GM12878 (cell line): ENCODE measurements at regions not wholly inside any gene's neighbourhood (a gene's known extent, or its start where the extent isn't known, plus 50 kb on each side); places are given as distances from the start of the nearest gene placed in this dataset.

Source experiments
- ATAC-seq: fragments of 200-7000 bp; cut with Tn5 transposase; 3 replicates; pipeline ENCODE4 v1.9.1; 2020; ENCODE audit warnings: mild to moderate bottlenecking, moderate library complexity
- BruUV-seq: library from RNA; stranded (reverse); fragments of 400-500 nt; replicated peaks from 2 replicates; lab custom pipeline; 2021; lab: Mats Ljungman, UMichigan
- CTCF ChIA-PET: fragments of 300-600 bp; sonication (Branson Sonifier 250); formaldehyde crosslinking; extraction: SDS; loops from one replicate; lab custom pipeline; 2021; ENCODE audit warnings: inconsistent platforms; lab: Yijun Ruan, JAX
- POLR2A ChIA-PET: fragments of 350-600 bp; formaldehyde crosslinking; extraction: SDS; loops from one replicate; lab custom pipeline; 2021; ENCODE audit warnings: inconsistent platforms; lab: Charles Lee
- RAD21 ChIA-PET: fragments of 300-600 bp; sonication (Branson Sonifier 250); formaldehyde crosslinking; loops from one replicate; lab custom pipeline; 2023; ENCODE audit warnings: antibody characterized with exemption; ENCODE audit not compliant: unreplicated experiment; lab: Charles Lee
- SMC1A ChIA-PET: fragments of 300-600 bp; sonication (Branson Sonifier 250); formaldehyde crosslinking; loops from one replicate; lab custom pipeline; 2023; ENCODE audit not compliant: unreplicated experiment, uncharacterized antibody; lab: Charles Lee
- DNase-seq: peaks from one replicate; pipeline ENCODE4 v3.0.0-alpha.2; 2011; ENCODE audit warnings: low read depth, low spot score
- FAIRE-seq: peaks from 3 replicates; lab custom pipeline; 2011; peaks lifted over from hg19 to GRCh38; lab: Jason Lieb, UNC
- H2AFZ ChIP-seq: 2 replicates; pipeline ENCODE4 v1.6.0; 2011; ENCODE audit warnings: low read depth, low read length, control low read depth; ENCODE audit not compliant: control insufficient read depth
- H3K27ac ChIP-seq: 2 replicates; pipeline ENCODE4 v1.5.1; 2011; ENCODE audit warnings: control low read depth; ENCODE audit not compliant: control insufficient read depth, insufficient read depth
- H3K27me3 ChIP-seq, 2 experiments: replicated peaks in 1 of 2; 2 replicates each; pipeline versions ENCODE4 v1.6.0 to v1.6.1; 2011; ENCODE audit warnings: low read length in 1 of 2; ENCODE audit not compliant: control insufficient read depth in 2 of 2, insufficient read depth in 2 of 2
- H3K36me3 ChIP-seq, 2 experiments: 2 replicates each; pipeline ENCODE4 v1.5.1; 2011; ENCODE audit warnings: low read length in 1 of 2; ENCODE audit not compliant: control insufficient read depth in 2 of 2, insufficient read depth in 2 of 2
- H3K4me1 ChIP-seq: 2 replicates; pipeline ENCODE4 v1.6.1; 2011; ENCODE audit warnings: mild to moderate bottlenecking, low read length, moderate library complexity, mixed read lengths; ENCODE audit not compliant: control insufficient read depth, insufficient read depth
- H3K4me2 ChIP-seq: 2 replicates; pipeline ENCODE4 v1.6.0; 2011; ENCODE audit warnings: control low read depth; ENCODE audit not compliant: control insufficient read depth, insufficient read depth
- H3K4me3 ChIP-seq: fragments of 200-600 bp; sonication (generic); 2 replicates; pipeline ENCODE4 v1.5.1; 2016
- H3K79me2 ChIP-seq: 2 replicates; pipeline ENCODE4 v1.6.0; 2011; ENCODE audit warnings: low read length; ENCODE audit not compliant: control insufficient read depth, insufficient read depth
- H3K9ac ChIP-seq: 2 replicates; pipeline ENCODE4 v1.8.0; 2011; ENCODE audit warnings: low read length, control low read depth, mixed read lengths; ENCODE audit not compliant: control insufficient read depth, insufficient read depth
- H3K9me3 ChIP-seq: replicated peaks from 3 replicates; pipeline ENCODE4 v1.5.1; 2011; ENCODE audit warnings: mild to moderate bottlenecking, low read length; ENCODE audit not compliant: control insufficient read depth, insufficient read depth
- H4K20me1 ChIP-seq: 2 replicates; pipeline ENCODE4 v1.6.0; 2011; ENCODE audit not compliant: control insufficient read depth, insufficient read depth
- BCLAF1 ChIP-seq: fragments of 450-650 bp; IDR thresholded peaks from 2 replicates; pipeline ENCODE4 v1.6.1; 2017; ENCODE audit warnings: antibody characterized with exemption, mild to moderate bottlenecking, moderate library complexity
- FOS ChIP-seq: IDR thresholded peaks from 3 replicates; pipeline ENCODE4 v1.6.1; 2011; ENCODE audit warnings: borderline replicate concordance; ENCODE audit not compliant: insufficient read length; ENCODE audit errors: extremely low read depth
- HDAC2 ChIP-seq: fragments of 200-600 bp; sonication (generic); IDR thresholded peaks from 2 replicates; pipeline ENCODE4 v1.6.1; 2017
- MAX ChIP-seq: IDR thresholded peaks from 2 replicates; pipeline ENCODE4 v1.6.1; 2012; ENCODE audit warnings: low read depth, low read length, improper control_type of control experiment
- NFYA ChIP-seq: IDR thresholded peaks from 2 replicates; pipeline ENCODE4 v1.6.1; 2011; ENCODE audit warnings: low read depth, mild to moderate bottlenecking, low read length, improper control_type of control experiment, borderline replicate concordance
- NFYB ChIP-seq: IDR thresholded peaks from 2 replicates; pipeline ENCODE4 v1.6.1; 2011; ENCODE audit warnings: low read depth, mild to moderate bottlenecking, low read length, improper control_type of control experiment, moderate library complexity; ENCODE audit not compliant: insufficient read depth
- RB1 ChIP-seq: fragments of 450-650 bp; formaldehyde crosslinking; IDR thresholded peaks from 2 replicates; pipeline ENCODE4 v1.6.1; 2017; ENCODE audit warnings: mild to moderate bottlenecking, borderline replicate concordance
- RUNX3 ChIP-seq: IDR thresholded peaks from 2 replicates; pipeline ENCODE4 v1.6.1; 2012; ENCODE audit warnings: low read length, inconsistent platforms
- SIN3A ChIP-seq: IDR thresholded peaks from 2 replicates; pipeline ENCODE4 v1.6.1; 2012; ENCODE audit warnings: low read depth, low read length, improper control_type of control experiment
- SIX5 ChIP-seq: IDR thresholded peaks from 2 replicates; pipeline ENCODE4 v1.6.1; 2011; ENCODE audit warnings: mild to moderate bottlenecking, low read depth, low read length, moderate library complexity; ENCODE audit not compliant: severe bottlenecking
- SREBF2 ChIP-seq: IDR thresholded peaks from 2 replicates; pipeline ENCODE4 v1.6.1; 2012; ENCODE audit warnings: mild to moderate bottlenecking, low read length
- STAT3 ChIP-seq: IDR thresholded peaks from 2 replicates; pipeline ENCODE4 v1.6.1; 2011; ENCODE audit warnings: low read depth, low read length, improper control_type of control experiment
- ZNF622 ChIP-seq: fragments of 450-650 bp; IDR thresholded peaks from 2 replicates; pipeline ENCODE4 v1.6.1; 2017; ENCODE audit warnings: mild to moderate bottlenecking, inconsistent platforms
- WGBS: methylation state at CpG from one replicate; pipeline ENCODE4 v1.1.6; 2016; ENCODE audit warnings: low lambda C conversion rate; ENCODE audit not compliant: insufficient replicate concordance, insufficient coverage; ENCODE audit errors: missing lambda C conversion rate; 5-methylcytosine and 5-hydroxymethylcytosine counted together
- in situ Hi-C: fragments of 300-500 bp; cut with MboI; formaldehyde crosslinking; loops from 9 replicates; pipeline ENCODE4 v1.14.3; 2018; ENCODE audit warnings: mixed read lengths
- intact Hi-C: fragments of 100-400 bp; cut with micrococcal nuclease; formaldehyde crosslinking; loops from one replicate; pipeline ENCODE4 v1.14.2; 2022; ENCODE audit not compliant: unreplicated experiment
- TF ChIP-seq, protein P1 (sequence below): IDR thresholded peaks from 2 replicates; pipeline ENCODE4 v1.6.1; 2012; ENCODE audit warnings: mild to moderate bottlenecking, low read depth, low read length
- TF ChIP-seq, protein P2 (sequence below): fragments of 450-650 bp; IDR thresholded peaks from 2 replicates; pipeline ENCODE4 v1.6.1; 2017; ENCODE audit warnings: mild to moderate bottlenecking

DNA sequence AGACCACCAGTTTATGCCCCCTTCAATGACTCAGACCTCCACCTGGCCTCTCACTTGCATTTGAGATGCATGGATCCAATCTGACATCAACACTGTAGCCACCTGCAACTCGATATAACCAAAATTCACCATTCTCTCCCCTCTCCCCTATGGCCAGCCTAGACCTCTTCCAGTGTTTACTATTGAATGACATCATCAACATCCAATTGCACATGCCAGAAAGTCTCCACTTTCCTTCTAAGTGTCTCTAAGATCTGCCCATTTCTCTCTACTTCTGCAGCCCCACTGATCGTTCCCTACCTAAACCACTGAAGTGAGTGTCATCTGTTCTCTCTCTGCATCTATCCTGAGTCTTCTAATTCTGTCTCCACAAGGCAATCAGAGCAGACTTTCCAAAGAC is 151.3 kb upstream of the APCDD1 start:
- no TSS peak for BruUV-seq
- Histone ChIP-seq H3K9ac (no peak overlapping the region), H3K4me1 (no peaks in the 10 kb centered on the region), H3K9me3 (no peaks in the 10 kb centered on the region; the same call in 2 of the 3 replicates), H4K20me1 (no peaks in the 10 kb centered on the region), H2AFZ (no peak overlapping the region), H3K79me2 (no peaks in the 10 kb centered on the region), H3K27me3 (no peaks in the 10 kb centered on the region), H3K27ac (no peak overlapping the region), H3K4me3 (no peak overlapping the region), H3K36me3 (no peaks in the 10 kb centered on the region), H3K4me2 (no peak overlapping the region)
- ChIA-PET POLR2A (no interaction called here), CTCF (no interaction called here), SMC1A (no interaction called here), RAD21 (no interaction called here)
- DNase-seq: no peak
- no peak for ATAC-seq
- intact Hi-C loops (no loop called here), in situ Hi-C loops (loop anchor here (25.0 kb wide), 1 partner anchor 1466 kb away; no protein-coding TSS in a partner anchor)
- WGBS: 13% methylated on average over 2 of the region's 2 CpGs
- no peak for FAIRE-seq
- TF ChIP-seq NFYB: no peak
- TF ChIP-seq MAX: no peak
- TF ChIP-seq STAT3: no peak
- TF ChIP-seq NFYA: no peak
- TF ChIP-seq, protein P1, sequence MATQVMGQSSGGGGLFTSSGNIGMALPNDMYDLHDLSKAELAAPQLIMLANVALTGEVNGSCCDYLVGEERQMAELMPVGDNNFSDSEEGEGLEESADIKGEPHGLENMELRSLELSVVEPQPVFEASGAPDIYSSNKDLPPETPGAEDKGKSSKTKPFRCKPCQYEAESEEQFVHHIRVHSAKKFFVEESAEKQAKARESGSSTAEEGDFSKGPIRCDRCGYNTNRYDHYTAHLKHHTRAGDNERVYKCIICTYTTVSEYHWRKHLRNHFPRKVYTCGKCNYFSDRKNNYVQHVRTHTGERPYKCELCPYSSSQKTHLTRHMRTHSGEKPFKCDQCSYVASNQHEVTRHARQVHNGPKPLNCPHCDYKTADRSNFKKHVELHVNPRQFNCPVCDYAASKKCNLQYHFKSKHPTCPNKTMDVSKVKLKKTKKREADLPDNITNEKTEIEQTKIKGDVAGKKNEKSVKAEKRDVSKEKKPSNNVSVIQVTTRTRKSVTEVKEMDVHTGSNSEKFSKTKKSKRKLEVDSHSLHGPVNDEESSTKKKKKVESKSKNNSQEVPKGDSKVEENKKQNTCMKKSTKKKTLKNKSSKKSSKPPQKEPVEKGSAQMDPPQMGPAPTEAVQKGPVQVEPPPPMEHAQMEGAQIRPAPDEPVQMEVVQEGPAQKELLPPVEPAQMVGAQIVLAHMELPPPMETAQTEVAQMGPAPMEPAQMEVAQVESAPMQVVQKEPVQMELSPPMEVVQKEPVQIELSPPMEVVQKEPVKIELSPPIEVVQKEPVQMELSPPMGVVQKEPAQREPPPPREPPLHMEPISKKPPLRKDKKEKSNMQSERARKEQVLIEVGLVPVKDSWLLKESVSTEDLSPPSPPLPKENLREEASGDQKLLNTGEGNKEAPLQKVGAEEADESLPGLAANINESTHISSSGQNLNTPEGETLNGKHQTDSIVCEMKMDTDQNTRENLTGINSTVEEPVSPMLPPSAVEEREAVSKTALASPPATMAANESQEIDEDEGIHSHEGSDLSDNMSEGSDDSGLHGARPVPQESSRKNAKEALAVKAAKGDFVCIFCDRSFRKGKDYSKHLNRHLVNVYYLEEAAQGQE: no peak
- TF ChIP-seq SIN3A: no peak
- TF ChIP-seq, protein P2, sequence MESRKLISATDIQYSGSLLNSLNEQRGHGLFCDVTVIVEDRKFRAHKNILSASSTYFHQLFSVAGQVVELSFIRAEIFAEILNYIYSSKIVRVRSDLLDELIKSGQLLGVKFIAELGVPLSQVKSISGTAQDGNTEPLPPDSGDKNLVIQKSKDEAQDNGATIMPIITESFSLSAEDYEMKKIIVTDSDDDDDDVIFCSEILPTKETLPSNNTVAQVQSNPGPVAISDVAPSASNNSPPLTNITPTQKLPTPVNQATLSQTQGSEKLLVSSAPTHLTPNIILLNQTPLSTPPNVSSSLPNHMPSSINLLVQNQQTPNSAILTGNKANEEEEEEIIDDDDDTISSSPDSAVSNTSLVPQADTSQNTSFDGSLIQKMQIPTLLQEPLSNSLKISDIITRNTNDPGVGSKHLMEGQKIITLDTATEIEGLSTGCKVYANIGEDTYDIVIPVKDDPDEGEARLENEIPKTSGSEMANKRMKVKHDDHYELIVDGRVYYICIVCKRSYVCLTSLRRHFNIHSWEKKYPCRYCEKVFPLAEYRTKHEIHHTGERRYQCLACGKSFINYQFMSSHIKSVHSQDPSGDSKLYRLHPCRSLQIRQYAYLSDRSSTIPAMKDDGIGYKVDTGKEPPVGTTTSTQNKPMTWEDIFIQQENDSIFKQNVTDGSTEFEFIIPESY: no peak
- no peak for TF ChIP-seq RB1
- TF ChIP-seq BCLAF1: no peak
- no peak for TF ChIP-seq FOS
- no peak for TF ChIP-seq ZNF622
- no peak for TF ChIP-seq SREBF2
- TF ChIP-seq HDAC2: no peak
- TF ChIP-seq RUNX3: no peak
- TF ChIP-seq SIX5: no peak
